Stimulated activated CD8-positive, alpha-beta memory T cell treated with anti-CD3 and anti-CD28 coated beads, Interleukin-7, amount 100 ng/mL, for 48 hours (primary cell): ENCODE measurements at regions not wholly inside any gene's neighbourhood (a gene's known extent, or its start where the extent isn't known, plus 50 kb on each side); places are given as distances from the start of the nearest gene placed in this dataset.

ENCODE experiments used
- DNase-seq, 2 donors: peaks; one replicate each; pipeline ENCODE4 v3.0.0-alpha.2; 2020; ENCODE audit warnings: low read depth in 1 of 2; ENCODE audit errors: extremely low read depth in 1 of 2

DNA sequence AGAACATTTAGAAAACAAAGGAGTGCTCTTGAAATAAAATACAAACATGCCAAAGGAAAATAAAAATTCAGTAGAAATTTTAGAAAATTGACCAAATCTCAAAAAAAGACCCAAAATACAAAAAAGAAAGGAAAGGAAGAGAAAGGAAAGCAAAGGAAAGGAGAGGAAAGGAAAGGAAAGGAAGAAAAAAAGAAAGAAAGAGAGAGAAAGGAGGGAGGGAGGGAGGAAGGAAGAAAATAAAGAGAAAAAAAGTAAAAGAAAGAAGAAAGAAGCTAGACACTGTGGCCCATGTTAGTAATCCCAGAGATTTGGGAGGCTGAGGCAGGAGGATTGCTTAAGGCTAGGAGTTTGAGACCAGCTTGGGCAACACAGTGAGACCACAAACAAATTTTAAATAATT lies 500.1 kb upstream of the VRK2 start:
- no peak for DNase-seq

DNA sequence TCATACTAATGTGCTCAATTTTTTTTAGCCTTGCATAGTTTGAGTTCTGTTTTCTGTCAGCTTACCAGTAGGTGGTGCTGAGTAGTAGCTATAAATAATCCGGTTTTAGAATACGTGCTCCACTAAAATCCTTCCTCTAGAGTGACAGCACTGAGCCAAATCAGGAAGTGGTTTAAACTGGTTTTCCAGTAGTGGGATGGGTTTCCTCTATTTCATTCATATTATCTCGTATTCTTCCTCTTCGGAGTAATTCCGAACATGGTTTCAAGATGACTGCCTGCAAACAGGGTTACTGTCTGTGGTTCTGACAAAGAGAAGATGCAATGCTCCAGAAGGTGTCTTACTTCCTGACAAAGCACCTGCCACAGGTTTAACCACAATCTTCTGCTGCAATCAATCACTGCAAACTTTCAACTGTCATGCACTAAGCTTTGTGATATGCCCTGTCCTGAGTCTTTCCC lies 496.9 kb upstream of the VRK2 start:
- no peak for DNase-seq

DNA sequence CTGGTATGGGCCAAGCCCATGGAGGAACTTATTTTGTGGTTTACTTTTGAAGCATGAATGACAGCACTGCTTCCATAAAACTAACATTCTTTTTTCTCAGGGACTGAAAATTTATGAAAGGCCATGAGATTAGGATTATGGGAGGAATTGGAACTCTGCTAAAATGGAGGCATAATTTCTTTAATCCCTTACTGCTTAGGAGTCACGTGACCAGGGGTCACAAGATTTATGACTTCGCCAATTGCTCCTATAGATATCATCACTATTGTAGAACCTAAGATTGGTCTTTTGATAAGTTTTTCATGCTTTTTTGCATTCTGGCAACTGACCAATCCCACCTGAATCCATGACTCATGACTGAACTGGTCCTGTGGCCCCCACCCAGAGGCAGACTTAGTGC lies 495.7 kb upstream of the VRK2 start:
- no peak for DNase-seq

DNA sequence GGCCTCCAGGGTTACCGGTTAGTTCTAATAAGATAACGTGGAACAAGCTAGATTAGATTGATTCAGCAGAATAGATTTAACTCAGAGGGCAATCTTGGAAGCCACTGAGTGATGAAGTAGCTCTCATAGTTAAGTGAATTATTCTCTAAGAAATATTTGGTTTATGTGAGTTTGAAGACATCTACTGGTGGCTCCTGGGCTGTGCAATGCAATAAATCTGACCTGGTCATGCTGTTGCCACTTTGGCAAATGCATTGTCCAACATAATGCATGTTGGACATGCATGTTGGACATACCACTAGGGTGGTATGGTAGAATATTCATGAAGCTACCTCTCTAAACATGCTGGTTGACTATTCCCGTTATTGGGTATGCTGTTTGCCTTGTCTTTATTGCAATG lies 493.7 kb upstream of the VRK2 start:
- DNase-seq, result no peak

DNA sequence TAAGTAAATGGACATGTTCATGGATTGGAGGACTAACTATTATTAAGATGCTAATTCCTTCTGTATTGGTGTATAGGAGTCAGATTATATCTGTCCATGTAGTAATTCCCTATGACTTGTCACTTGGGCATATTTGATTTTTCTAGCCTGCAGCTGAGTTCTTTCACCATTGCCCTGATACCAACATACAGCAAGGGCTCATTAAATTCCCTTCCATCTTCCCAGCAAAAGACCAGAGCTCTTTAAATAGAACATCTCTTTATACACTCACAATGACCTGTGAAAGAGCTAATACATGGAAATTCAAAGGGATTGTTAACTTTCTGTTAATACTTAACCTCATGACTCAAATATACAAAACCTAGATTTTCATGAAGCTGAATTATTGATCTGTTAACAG lies 492.3 kb upstream of the VRK2 start:
- no peak for DNase-seq

DNA sequence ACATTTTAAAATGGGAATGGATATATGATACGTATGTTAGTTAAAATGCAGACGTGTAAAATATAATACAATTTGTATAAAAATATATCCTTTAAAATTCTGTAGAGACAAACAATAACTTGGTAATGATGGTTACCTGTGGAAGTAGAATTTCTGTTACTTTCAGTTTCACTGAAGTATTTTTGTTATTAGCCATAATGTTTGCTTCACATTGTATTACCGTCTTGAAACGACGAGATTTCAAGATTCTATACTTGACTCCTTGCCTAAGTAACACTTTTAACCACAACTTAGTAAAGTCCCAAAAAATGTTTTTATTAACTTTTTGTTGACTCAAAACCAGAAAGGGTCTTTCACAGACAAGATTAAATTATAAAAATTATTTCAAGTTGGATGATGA lies 488.3 kb upstream of the VRK2 start:
- no peak for DNase-seq

DNA sequence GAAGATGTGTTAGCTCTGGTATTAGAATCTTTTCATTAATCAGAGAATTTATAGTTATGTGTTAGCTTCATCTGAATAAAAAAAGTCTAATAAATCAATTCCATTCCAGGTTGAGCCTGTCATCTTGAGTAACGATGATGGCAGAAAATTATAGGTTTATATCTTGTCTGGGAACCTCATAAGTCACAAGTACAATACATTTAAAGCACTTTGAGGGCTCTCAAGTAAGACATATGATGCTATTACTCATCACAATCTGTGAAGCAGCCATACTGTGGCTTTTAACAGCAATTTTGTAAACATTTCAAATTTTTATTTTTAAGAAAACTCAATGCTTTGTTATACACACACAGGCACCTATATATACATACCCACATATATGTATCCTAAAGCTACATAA lies 484.1 kb upstream of the VRK2 start:
- no peak for DNase-seq

DNA sequence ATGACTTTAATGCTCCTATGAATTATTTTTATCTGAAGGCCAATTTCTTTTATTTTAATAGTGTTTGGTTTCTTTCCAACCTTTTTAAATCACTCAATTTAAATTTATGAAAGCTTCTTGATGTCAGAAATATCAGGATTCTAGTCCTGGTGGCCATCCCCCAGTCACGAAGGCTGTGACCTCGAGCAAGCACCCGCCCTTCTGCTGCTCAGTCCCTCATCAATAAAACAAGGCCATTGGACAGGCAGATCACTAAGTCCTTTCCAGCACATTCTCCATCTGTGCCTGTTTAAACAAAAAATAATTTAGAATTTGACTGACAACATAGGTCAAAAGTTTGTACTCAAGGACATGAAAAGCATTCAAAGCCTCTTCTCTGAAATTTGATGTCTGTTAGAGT lies 483.6 kb upstream of the VRK2 start:
- DNase-seq, result no peak

DNA sequence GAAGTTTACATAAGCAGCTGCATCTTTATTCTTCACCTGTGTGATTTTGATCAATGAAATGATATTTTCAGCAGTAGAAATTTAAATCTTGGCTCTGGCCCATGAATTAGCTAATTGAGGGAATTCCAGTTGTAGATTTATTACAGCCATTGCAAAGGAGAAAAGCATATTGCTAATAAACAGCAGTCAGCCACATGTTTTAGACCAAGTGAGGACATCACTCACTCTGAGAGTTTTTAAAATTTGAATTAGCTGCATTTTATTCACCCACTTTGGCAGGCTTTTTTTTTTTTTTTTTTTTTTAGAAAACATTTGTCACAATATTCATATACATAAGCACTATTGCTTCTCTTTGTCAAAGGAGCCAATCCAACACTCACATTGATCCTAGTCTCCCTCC lies 479.4 kb upstream of the VRK2 start:
- no peak for DNase-seq

DNA sequence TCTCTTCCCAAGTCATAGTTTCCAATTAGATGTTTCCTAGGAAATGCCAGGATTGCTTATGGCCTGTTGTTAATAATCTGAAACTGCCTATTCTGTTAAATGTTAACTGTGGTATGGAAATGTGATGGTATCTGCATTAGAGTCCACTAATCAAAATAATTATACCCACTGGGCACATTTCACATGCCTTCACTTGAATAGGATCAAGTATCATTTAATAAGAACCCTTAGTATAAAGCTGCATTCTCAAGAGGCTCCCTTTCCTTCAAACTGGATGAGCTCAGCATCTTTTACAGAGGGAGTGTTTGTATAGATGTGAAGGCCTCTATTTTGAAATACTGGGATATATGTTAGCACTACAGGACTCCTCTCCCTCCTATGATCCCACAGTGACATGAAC lies 477.2 kb upstream of the VRK2 start:
- DNase-seq, result no peak

DNA sequence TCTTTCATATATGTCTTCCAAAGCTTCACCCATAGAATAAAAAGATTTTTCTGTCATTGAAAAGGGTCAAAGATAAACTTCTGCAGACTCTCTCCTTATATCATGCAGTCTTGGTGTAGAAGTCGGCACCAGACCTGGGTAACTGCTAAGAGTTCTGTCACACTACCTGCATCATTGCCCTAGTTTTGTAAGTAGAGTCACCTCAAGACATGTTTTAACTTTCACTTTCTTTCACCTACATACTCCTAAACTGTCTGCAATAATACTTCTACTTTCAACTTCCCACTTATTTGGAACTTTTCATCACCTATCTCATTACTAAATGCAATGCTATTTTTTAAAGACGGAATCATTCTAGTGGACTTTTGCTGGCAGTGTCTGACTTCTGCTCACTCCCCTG lies 475.6 kb upstream of the VRK2 start:
- DNase-seq, result no peak

DNA sequence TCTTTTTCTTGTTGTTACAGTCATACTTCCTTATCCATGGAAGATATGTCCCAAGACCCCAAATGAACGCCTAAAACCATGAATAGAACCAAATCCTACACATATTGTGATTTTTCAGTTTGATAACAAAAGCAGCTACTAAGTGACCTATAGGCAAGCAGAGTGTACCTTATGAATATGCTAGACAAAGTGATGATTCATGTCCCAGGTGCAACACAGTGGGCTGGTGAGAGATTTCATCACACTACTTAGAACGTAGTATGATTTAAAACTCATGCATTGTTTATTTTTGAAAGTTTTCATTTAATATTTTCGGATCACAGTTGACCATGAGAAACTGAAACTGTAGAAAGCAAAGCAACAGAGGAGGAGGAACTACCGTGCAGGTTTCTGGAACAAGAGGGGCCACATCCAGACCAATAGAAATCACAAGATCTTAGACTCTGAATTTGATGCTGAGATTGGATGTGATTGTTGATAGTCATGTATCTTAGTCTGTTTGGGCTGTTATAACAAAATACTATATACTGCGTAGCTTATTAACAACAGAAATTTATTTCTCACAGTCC lies 470.8 kb upstream of the VRK2 start:
- DNase-seq, result no peak

DNA sequence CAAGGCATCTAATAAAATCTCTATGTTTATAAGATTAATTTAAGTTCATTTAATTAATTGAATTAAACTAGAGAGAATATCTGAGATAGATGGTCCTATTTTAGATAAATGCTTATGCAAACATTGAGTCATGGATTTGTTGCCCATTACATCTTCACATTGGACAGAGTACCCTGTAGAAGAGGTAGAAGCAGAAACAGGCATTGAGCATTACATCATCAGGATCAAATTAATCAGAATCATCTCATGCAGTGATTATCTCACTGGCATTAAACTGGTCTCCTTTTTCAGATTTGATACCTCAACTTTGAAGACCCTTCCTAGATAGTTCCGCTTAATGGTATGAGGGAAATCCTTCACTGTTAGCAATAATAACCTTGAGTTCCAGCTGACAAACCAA lies 469.6 kb upstream of the VRK2 start:
- DNase-seq, result no peak

DNA sequence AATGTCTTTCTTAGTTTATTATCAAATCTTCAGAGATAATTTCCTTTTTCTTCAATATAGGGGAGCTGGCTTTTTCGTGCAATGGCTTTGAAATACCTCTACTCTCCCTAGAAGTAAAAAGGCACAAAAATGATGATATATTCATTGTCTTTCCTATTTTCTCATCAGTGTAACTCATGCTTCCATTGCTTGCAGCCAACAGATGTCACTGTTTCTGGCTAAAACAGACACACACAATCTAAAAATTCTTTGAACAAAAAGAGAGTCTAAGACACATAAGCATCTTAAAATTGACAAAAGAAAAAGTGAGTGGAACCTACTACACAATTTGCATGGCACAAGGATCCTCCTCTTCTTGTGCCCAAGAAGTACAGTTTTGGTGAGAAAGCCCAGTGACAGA lies 448.7 kb upstream of the VRK2 start:
- no peak for DNase-seq

DNA sequence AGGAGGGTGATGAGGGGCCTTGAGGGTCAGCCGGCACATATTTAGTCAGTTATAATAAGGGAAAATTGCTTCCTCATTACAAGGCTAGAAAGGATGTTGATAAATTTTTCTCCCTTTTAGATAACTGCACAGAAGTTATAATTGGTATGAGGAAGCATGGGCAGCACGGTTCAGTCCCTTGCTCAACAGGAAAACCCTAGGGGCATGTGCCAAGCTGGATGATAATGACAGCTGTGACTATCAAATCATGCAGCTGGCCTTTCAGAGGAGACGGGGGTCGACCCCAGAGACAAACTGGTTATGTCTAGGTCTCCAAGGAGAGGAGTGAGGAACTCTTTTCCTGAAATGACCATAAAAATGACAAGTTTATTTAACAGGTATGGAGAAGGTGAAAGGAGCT lies 448.1 kb upstream of the VRK2 start:
- DNase-seq, result no peak

DNA sequence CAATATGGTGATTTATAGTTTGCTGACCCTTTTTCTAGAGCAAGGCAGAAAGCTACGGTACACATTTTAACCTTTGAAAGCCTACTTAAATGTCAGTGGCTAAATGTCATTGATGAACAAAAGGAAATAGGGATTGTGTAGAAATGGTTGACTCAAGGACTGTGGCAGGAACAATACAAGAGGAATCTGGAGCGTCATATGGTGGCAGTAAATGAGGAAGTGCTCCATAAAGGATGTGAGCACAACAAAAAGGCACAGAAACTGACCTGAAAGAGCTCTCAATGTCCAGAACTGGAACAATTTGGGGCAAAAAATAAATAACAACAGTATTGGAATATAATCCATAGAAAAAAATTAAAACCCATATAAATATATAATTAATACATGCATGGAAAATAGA lies 443.9 kb upstream of the VRK2 start:
- no peak for DNase-seq

DNA sequence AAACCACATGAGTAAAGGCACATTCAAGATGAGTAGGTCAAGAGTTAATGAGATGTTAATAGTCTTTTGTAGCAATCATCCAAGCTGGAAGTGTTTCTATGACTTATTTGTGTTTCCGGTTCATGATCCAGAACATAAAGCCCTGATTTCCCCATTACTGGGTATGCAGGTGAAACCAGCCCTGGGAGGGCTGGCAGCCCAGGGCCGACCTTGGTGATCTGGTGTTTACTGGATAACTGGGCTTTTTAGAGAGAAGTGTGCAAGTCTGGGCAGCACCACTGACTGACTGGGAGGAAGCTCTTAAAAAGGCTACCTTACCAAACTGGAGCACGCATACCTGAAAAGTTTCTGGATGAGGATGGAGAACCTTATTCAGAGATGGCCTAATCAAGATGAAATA lies 431.6 kb upstream of the VRK2 start:
- DNase-seq, result no peak

DNA sequence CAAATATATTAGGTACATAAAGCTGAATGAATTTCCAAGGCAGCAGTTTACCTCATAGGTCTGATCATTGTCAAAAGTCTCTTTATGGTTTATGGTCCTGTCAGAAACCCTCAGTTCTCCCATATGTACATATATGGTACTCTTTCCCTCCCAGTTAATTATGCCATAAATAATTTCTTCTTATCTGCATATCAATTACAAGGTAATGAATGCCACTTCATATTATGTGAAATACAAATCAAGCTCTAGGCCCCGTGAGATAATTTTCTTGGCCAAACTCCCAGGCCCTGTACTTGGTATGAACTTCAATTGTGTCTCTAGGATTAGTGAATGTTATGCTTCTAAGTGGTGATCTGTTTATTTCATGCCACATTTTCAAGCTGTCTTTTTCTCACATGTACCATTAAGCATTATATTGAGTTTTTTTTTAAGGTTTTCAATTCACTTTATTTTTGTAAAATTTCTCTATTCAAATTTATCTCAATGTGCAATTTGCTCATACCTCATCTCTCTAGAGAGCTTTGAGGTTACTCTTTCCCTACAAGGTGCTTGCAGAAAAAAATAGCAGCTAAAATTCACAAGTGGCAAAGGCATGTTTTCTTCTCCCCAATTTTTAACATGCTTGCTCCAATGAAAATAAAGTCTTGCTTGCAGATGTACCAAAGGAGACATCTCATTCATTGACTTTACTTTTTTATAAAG lies 430.6 kb upstream of the VRK2 start:
- no peak for DNase-seq

DNA sequence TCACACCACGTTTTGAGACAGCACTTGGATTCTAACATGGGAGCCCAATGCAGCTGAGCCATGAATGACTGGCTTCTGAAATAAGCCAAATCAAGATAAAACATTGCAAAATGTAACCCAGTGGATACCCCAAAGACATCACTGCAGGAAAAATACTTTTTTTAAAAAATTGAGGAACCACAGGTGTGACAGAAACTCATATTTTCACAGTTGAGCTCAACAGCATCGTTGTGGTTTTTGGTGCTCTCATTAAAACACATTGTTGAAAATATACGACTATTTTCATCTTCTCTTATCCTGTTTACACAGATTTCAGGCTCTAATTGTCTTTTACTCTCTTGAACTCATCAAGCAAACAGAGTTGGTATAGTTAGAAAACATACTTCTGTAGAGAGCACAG lies 429.3 kb upstream of the VRK2 start:
- no peak for DNase-seq

DNA sequence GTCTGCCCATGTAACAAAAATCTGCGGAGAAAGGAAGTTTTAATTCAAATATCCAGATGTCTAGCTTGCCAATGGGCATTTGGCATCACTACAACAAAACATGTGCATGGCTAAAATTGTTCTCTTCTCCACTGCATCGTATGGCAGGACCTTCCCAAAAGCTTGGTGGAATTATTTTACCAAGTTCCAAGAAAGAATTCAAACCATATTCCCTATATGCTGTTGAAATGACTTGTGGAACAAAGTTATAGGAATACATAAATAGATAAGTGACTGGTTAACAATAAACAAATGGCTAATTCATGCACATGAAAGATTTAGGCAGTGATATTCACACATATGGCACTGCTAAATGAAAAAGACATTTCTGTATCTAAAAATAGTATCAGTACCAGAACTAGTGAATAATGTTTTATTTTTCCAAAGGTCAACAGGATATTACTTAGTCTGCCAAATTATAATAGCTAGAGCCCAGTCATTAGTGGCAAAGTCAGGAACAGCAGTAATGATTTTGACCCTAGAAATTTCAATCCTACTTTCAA lies 425.4 kb upstream of the VRK2 start:
- DNase-seq, result no peak

DNA sequence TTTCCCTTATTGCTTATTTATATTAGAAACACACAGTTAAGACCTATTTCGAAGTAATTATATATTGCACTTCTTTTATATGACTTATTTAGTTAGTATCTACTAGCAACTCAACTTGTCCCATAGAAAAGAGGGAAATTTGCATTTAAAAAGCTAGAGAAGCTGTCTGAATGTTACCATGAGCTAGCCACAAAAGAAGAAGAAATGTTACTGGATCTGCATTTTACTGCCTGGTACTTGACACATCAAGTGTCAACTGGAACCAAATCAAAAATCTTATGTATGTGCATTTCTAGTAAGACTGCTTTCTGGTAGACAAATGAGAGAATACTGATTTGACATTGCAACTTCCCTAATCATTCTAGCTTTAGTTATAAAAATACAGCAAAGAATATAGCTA lies 424.6 kb upstream of the VRK2 start:
- no peak for DNase-seq

DNA sequence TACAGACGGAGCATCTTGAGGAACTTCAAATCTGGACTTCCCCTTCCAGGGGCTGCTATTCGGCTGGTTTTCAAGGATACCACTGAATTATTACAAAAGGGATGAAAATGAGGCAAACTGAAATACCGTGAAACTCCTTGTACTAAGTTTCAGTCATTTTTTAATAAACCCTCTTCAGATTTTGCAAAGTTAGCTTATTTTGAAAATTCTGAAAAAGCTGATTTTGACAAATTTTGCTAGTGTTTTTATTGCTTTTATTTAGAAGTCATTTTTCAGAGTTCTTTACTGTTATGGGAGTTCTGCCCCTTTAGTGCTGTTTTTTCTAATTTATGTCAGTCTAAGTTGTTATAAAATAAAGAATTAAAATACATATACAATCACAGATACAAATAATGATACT lies 390.4 kb upstream of the VRK2 start:
- no peak for DNase-seq

DNA sequence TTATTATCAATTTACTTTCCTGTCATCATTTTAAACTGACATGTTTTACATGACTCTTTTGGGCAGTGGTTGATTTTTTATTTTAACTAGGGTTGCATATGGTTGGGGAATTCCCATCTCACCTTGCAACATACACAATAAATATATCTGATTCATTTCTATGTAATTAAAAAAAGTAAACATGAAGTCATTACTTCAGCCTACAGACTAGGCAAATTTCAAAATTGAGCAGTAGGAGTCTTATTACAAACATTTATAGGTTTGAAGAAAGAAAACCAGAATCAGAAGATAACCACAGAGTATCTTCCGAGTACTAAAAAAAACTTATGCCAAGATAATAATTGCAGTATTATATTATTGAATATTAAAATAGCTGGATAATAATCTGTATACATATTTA lies 377.0 kb upstream of the VRK2 start:
- no peak for DNase-seq
